ENCODE measurements at regions not wholly inside any gene's neighbourhood (a gene's known extent, or its start where the extent isn't known, plus 50 kb on each side); places are given as distances from the start of the nearest gene placed in this dataset.

- DNase-seq (ENCODE audit: low spot score in 2 of 2) = no peak
- TF ChIP-seq POLR2A (IDR thresholded peaks at IDR 0.05) (no peak), CTCF (IDR thresholded peaks at IDR 0.05) (no peak)
- WGBS, 2 donors = 76 to 81% methylated on average over 5 of the region's 5 CpGs
- intact Hi-C loops (cut with DNase I; ENCODE audit: low total_unique reads) = no loop called here
- H3K4me3 ChIP-seq (ENCODE audit: low read depth, poor library complexity, severe bottlenecking) = no peak overlapping the region
Observed at GRCh38 chr2:235212501-235213158, 260.8 kb downstream of the SH3BP4 start.

- intact Hi-C loops (cut with DNase I; ENCODE audit: low total_unique reads) = no loop called here
- TF ChIP-seq POLR2A (IDR thresholded peaks at IDR 0.05) = no peak
- TF ChIP-seq CTCF (IDR thresholded peaks at IDR 0.05) = no peak
- H3K4me3 ChIP-seq (ENCODE audit: low read depth, poor library complexity, severe bottlenecking) = no peak overlapping the region
- DNase-seq (ENCODE audit: low spot score in 2 of 2) = no peak
- 84 to 85% methylated on average over 5 of the region's 5 CpGs for WGBS, 2 donors
Observed at GRCh38 chr2:235215248-235215647, 263.4 kb downstream of the SH3BP4 start.

GRCh38 chr2:235216901-235217300 lies 265.1 kb downstream of the SH3BP4 start:
- 78 to 84% methylated on average over 3 of the region's 3 CpGs for WGBS, 2 donors
- TF ChIP-seq POLR2A (IDR thresholded peaks at IDR 0.05) = no peak
- TF ChIP-seq CTCF (IDR thresholded peaks at IDR 0.05) = no peak
- DNase-seq (ENCODE audit: low spot score in 2 of 2) = no peak
- H3K4me3 ChIP-seq (ENCODE audit: low read depth, poor library complexity, severe bottlenecking) = no peak overlapping the region
- intact Hi-C loops (cut with DNase I; ENCODE audit: low total_unique reads) = no loop called here

- intact Hi-C loops (cut with DNase I; ENCODE audit: low total_unique reads) = no loop called here
- 81 to 88% methylated on average over 5 of the region's 5 CpGs for WGBS, 2 donors
- no peak for DNase-seq (ENCODE audit: low spot score in 2 of 2)
- no peak overlapping the region for H3K4me3 ChIP-seq (ENCODE audit: low read depth, poor library complexity, severe bottlenecking)
- TF ChIP-seq CTCF (IDR thresholded peaks at IDR 0.05) (no peak), POLR2A (IDR thresholded peaks at IDR 0.05) (no peak)
Observed at GRCh38 chr2:235217846-235218245, 266.0 kb downstream of the SH3BP4 start.

- peak in 1 of 2 donors; percentile 43 for DNase-seq (ENCODE audit: low spot score in 2 of 2)
- H3K4me3 ChIP-seq (ENCODE audit: low read depth, poor library complexity, severe bottlenecking) = no peak overlapping the region
- 79 to 83% methylated on average over 10 of the region's 10 CpGs for WGBS, 2 donors
- intact Hi-C loops (cut with DNase I; ENCODE audit: low total_unique reads) = no loop called here
- no peak for TF ChIP-seq CTCF (IDR thresholded peaks at IDR 0.05)
- TF ChIP-seq POLR2A (IDR thresholded peaks at IDR 0.05) = no peak
Observed at GRCh38 chr2:235218486-235218907, 266.7 kb downstream of the SH3BP4 start.

GRCh38 chr2:235219048-235219447 lies 267.2 kb downstream of the SH3BP4 start:
- no peak overlapping the region for H3K4me3 ChIP-seq (ENCODE audit: low read depth, poor library complexity, severe bottlenecking)
- intact Hi-C loops (cut with DNase I; ENCODE audit: low total_unique reads) = no loop called here
- 81 to 86% methylated on average over 5 of the region's 5 CpGs for WGBS, 2 donors
- TF ChIP-seq CTCF (IDR thresholded peaks at IDR 0.05) (no peak), POLR2A (IDR thresholded peaks at IDR 0.05) (no peak)
- DNase-seq (ENCODE audit: low spot score in 2 of 2) = peak in 1 of 2 donors; percentile 25
